Esophagus squamous epithelium (tissue), 4 donors: ENCODE measurements at regions not wholly inside any gene's neighbourhood (a gene's known extent, or its start where the extent isn't known, plus 50 kb on each side); places are given as distances from the start of the nearest gene placed in this dataset.

Source experiments
- POLR2A ChIP-seq, 4 donors: fragments of 450-650 bp; IDR thresholded peaks; one replicate each; pipeline ENCODE4 v1.6.1; 2017; ENCODE audit warnings: antibody characterized with exemption in 4 of 4, mild to moderate bottlenecking in 4 of 4, moderate library complexity in 3 of 4
- TF ChIP-seq, protein P1 (sequence below), 6 experiments: fragments of 450-650 bp in 4 of 6; fragments of 200-600 bp in 2 of 6; sonication (generic) in 2 of 6; IDR thresholded peaks; one replicate each; pipeline ENCODE4 v1.5.1; 2016 to 2019; ENCODE audit warnings: antibody characterized with exemption in 6 of 6, mild to moderate bottlenecking in 4 of 6, moderate library complexity in 4 of 6

DNA sequence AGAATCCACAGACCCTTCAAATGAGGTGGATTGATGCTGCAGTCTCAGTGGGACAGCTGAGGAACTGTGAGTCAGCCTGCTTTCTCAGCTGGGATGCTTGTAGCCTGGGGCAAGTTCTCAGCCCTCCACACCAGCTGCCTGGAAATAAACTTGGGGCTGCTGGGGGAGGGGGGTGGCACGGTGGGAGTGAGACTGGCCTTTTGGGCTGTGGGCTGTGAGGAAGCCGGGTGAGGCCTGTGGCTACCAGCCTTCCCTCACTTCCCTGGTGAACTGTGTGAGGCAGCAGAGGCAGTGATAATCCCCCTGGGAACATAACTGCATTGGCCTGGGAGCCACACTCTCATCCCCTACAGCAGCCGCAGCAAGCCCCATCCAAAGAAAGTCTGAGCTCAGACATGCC lies 114.5 kb upstream of the GUCY1A1 start:
- TF ChIP-seq POLR2A (IDR thresholded peaks at IDR 0.05): no peak
- TF ChIP-seq, protein P1, sequence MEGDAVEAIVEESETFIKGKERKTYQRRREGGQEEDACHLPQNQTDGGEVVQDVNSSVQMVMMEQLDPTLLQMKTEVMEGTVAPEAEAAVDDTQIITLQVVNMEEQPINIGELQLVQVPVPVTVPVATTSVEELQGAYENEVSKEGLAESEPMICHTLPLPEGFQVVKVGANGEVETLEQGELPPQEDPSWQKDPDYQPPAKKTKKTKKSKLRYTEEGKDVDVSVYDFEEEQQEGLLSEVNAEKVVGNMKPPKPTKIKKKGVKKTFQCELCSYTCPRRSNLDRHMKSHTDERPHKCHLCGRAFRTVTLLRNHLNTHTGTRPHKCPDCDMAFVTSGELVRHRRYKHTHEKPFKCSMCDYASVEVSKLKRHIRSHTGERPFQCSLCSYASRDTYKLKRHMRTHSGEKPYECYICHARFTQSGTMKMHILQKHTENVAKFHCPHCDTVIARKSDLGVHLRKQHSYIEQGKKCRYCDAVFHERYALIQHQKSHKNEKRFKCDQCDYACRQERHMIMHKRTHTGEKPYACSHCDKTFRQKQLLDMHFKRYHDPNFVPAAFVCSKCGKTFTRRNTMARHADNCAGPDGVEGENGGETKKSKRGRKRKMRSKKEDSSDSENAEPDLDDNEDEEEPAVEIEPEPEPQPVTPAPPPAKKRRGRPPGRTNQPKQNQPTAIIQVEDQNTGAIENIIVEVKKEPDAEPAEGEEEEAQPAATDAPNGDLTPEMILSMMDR (IDR thresholded peaks at IDR 0.05): no peak
